KMS-11 (cell line): ENCODE measurements at regions not wholly inside any gene's neighbourhood (a gene's known extent, or its start where the extent isn't known, plus 50 kb on each side); places are given as distances from the start of the nearest gene placed in this dataset.

Experiments
- H2AFZ ChIP-seq: fragments of 200-600 bp; sonication (generic); 2 replicates; pipeline ENCODE4 v1.6.1; 2016; ENCODE audit warnings: antibody characterized with exemption, mixed run types, low read depth
- H3K27ac ChIP-seq: fragments of 200-600 bp; sonication (generic); 2 replicates; pipeline ENCODE4 v1.6.1; 2016; ENCODE audit warnings: mild to moderate bottlenecking, mixed run types
- H3K27me3 ChIP-seq: fragments of 200-600 bp; sonication (generic); 2 replicates; pipeline ENCODE4 v1.6.1; 2017; ENCODE audit warnings: mild to moderate bottlenecking, low read depth, mixed run types, moderate library complexity; ENCODE audit not compliant: insufficient read depth
- H3K36me3 ChIP-seq: fragments of 200-600 bp; sonication (generic); 2 replicates; pipeline ENCODE4 v1.6.1; 2017; ENCODE audit warnings: mild to moderate bottlenecking, mixed run types; ENCODE audit not compliant: insufficient read depth
- H3K4me1 ChIP-seq: fragments of 200-600 bp; sonication (generic); 2 replicates; pipeline ENCODE4 v1.6.1; 2016; ENCODE audit warnings: mild to moderate bottlenecking, low read depth, mixed run types; ENCODE audit not compliant: poor library complexity, severe bottlenecking
- H3K4me2 ChIP-seq: fragments of 200-600 bp; sonication (generic); 2 replicates; pipeline ENCODE4 v1.7.0; 2016; ENCODE audit warnings: mild to moderate bottlenecking, mixed run types
- H3K4me3 ChIP-seq: fragments of 200-600 bp; sonication (generic); IDR thresholded peaks from 2 replicates; pipeline ENCODE4 v1.6.1; 2017; ENCODE audit warnings: low read depth, low read length, mixed read lengths; ENCODE audit not compliant: insufficient read depth
- H3K79me2 ChIP-seq: fragments of 200-600 bp; sonication (generic); 2 replicates; pipeline ENCODE4 v1.6.1; 2016; ENCODE audit warnings: low read depth, mixed run types; ENCODE audit not compliant: insufficient read depth
- H3K9ac ChIP-seq: fragments of 200-600 bp; sonication (generic); 2 replicates; pipeline ENCODE4 v1.6.1; 2016; ENCODE audit warnings: mild to moderate bottlenecking, mixed run types
- H4K20me1 ChIP-seq: fragments of 200-600 bp; sonication (generic); 2 replicates; pipeline ENCODE4 v1.6.1; 2016; ENCODE audit warnings: mild to moderate bottlenecking, mixed run types; ENCODE audit not compliant: insufficient read depth
- TF ChIP-seq, protein P1 (sequence below): fragments of 200-600 bp; sonication (generic); conservative IDR thresholded peaks from 2 replicates; pipeline ENCODE4 v1.6.1; 2017; ENCODE audit warnings: low read depth, mild to moderate bottlenecking, antibody characterized with exemption, low read length, moderate library complexity, mixed read lengths

DNA sequence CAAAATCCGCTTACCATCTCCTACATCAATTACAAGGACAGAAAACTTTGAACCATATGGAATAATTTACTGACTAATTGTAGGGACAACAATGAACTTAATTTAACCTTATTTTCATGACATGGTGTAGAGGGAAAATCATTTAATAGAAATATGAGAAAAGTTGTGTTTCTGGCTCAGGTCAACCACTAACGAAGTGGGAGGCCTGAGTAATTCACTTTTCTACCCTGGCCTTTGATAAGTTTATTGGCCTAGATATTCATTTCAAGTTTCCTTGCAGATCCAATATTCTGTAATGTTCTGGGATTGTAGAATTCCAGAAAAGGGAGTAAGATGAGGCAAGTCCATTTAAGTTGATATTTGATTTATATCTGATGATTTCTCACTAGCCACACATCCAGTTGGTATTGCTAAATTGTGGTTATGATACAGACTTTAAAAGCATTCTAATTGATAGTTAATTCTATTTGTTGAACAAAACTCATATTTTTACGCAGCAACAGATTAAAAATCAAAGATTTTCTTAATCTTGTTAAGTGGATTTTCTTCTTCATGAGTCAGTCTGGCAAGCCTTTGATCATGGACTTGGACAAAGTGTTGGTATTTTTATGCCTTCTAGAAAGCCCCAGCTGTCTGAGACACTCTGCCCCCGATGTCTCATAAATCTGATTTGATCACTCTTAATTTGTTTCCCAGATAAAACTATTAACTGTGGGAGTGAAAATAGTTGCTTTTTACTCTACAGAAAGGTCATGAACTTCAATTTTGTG, 336.5 kb downstream of the TMEM135 start:
- Histone ChIP-seq H3K36me3 (no peaks in the 10 kb centered on the region), H3K4me3 (no peak overlapping the region), H3K27me3 (no peaks in the 10 kb centered on the region), H3K79me2 (no peaks in the 10 kb centered on the region), H3K4me2 (no peak overlapping the region), H3K4me1 (no peaks in the 10 kb centered on the region), H4K20me1 (no peaks in the 10 kb centered on the region), H3K9ac (no peak overlapping the region), H3K27ac (no peak overlapping the region), H2AFZ (no peak overlapping the region)
- TF ChIP-seq, protein P1, sequence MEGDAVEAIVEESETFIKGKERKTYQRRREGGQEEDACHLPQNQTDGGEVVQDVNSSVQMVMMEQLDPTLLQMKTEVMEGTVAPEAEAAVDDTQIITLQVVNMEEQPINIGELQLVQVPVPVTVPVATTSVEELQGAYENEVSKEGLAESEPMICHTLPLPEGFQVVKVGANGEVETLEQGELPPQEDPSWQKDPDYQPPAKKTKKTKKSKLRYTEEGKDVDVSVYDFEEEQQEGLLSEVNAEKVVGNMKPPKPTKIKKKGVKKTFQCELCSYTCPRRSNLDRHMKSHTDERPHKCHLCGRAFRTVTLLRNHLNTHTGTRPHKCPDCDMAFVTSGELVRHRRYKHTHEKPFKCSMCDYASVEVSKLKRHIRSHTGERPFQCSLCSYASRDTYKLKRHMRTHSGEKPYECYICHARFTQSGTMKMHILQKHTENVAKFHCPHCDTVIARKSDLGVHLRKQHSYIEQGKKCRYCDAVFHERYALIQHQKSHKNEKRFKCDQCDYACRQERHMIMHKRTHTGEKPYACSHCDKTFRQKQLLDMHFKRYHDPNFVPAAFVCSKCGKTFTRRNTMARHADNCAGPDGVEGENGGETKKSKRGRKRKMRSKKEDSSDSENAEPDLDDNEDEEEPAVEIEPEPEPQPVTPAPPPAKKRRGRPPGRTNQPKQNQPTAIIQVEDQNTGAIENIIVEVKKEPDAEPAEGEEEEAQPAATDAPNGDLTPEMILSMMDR = no peak
